IMR-90 (cell line): ENCODE measurements at regions not wholly inside any gene's neighbourhood (a gene's known extent, or its start where the extent isn't known, plus 50 kb on each side); places are given as distances from the start of the nearest gene placed in this dataset.

Experiments used
- CEBPB ChIP-seq: IDR thresholded peaks from 2 replicates; pipeline ENCODE4 v1.6.1; 2012; ENCODE audit warnings: low read depth, low read length, improper control_type of control experiment
- CTCF ChIP-seq: conservative IDR thresholded peaks from 2 replicates; pipeline ENCODE4 v1.5.1; 2012; ENCODE audit warnings: mild to moderate bottlenecking, low read depth, low read length, improper control_type of control experiment
- POLR2A ChIP-seq: IDR thresholded peaks from 2 replicates; pipeline ENCODE4 v1.6.1; 2012; ENCODE audit warnings: mild to moderate bottlenecking, low read depth, low read length
- RAD21 ChIP-seq: IDR thresholded peaks from 2 replicates; pipeline ENCODE4 v1.6.1; 2012; ENCODE audit warnings: low read length, improper control_type of control experiment
- USF2 ChIP-seq: fragments of 150-350 bp; IDR thresholded peaks from 2 replicates; pipeline ENCODE4 v1.6.1; 2017; ENCODE audit warnings: mild to moderate bottlenecking, antibody characterized with exemption, low read length, low read depth

DNA sequence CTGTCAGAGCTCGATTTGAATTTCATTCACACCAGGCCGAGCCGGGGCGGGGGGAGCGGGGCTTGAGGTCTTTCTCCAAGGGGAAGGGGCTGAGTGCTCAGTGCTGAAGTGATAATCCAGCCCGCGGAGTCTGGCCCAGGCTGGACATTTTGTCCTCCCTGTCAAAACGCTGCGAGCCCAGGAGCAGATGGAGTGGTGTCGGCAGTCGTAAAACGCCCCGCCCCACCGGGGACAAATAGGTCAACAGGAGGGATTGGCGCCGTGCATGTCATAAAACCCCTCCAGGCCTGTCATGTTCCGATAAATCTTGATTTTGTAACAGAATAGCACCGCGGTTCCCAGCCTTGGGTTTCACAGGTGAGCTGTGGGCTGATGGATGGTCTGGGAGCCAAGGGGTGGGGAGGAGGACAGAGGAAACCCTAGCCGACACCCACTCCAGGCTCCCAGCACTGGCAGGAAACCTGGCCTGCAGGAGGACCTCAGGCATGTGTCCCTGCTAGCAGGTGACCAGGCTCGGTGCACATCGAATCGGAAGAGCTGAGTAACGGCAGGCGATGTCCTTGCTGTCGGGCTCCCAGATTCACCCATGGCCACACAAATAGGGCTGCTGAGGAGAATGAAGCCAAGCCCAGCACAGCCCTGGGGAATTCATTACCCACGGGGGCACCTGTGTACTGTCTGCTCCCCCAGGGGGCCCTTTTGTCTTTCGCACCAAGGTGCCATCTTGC is 341.4 kb downstream of the FOXL1 start:
- TF ChIP-seq POLR2A: no peak
- no peak for TF ChIP-seq CTCF
- TF ChIP-seq CEBPB: no peak
- TF ChIP-seq RAD21: no peak
- TF ChIP-seq USF2: no peak
